MM.1S (cell line): ENCODE measurements at regions not wholly inside any gene's neighbourhood (a gene's known extent, or its start where the extent isn't known, plus 50 kb on each side); places are given as distances from the start of the nearest gene placed in this dataset.

ENCODE experiments used
- DNase-seq: peaks from one replicate; pipeline ENCODE4 v3.0.0-alpha.2; 2015
- H2AFZ ChIP-seq: fragments of 300-600 bp; sonication (generic); 2 replicates; pipeline ENCODE4 v1.6.0; 2016; ENCODE audit warnings: antibody characterized with exemption, low read length
- H3F3A ChIP-seq: fragments of 300-600 bp; sonication (generic); 2 replicates; pipeline ENCODE4 v1.6.1; 2016; ENCODE audit warnings: mild to moderate bottlenecking, antibody characterized with exemption, low read length, moderate library complexity, mixed read lengths; ENCODE audit not compliant: insufficient read depth
- H3K27ac ChIP-seq: fragments of 300-600 bp; sonication (generic); 2 replicates; pipeline ENCODE4 v1.5.1; 2016; ENCODE audit warnings: mild to moderate bottlenecking, low read length
- H3K27me3 ChIP-seq: fragments of 300-600 bp; sonication (generic); replicated peaks from 2 replicates; pipeline ENCODE4 v1.6.0; 2016; ENCODE audit warnings: low read length; ENCODE audit not compliant: insufficient read depth
- H3K36me3 ChIP-seq: fragments of 300-600 bp; sonication (generic); replicated peaks from 2 replicates; pipeline ENCODE4 v1.6.1; 2016; ENCODE audit warnings: mild to moderate bottlenecking, low read length, mixed read lengths; ENCODE audit not compliant: insufficient read depth
- H3K4me1 ChIP-seq: fragments of 300-600 bp; sonication (generic); 2 replicates; pipeline ENCODE4 v1.6.1; 2016; ENCODE audit warnings: low read length, mixed read lengths
- H3K4me2 ChIP-seq: fragments of 300-600 bp; sonication (generic); 2 replicates; pipeline ENCODE4 v1.6.0; 2016; ENCODE audit warnings: low read depth, low read length
- H3K4me3 ChIP-seq: fragments of 300-600 bp; sonication (generic); 2 replicates; pipeline ENCODE4 v1.5.1; 2016; ENCODE audit warnings: low read length, mixed read lengths
- H3K79me2 ChIP-seq: fragments of 300-600 bp; sonication (generic); 2 replicates; pipeline ENCODE4 v1.6.1; 2016; ENCODE audit warnings: mixed run types, low read length, mixed read lengths
- H3K9ac ChIP-seq: fragments of 300-600 bp; sonication (generic); 2 replicates; pipeline ENCODE4 v1.6.1; 2016; ENCODE audit warnings: low read length, mixed read lengths
- H3K9me2 ChIP-seq: fragments of 300-600 bp; sonication (generic); replicated peaks from 2 replicates; pipeline ENCODE4 v1.6.1; 2016; ENCODE audit warnings: mild to moderate bottlenecking, low read length, mixed read lengths; ENCODE audit not compliant: insufficient read depth
- H3K9me3 ChIP-seq: fragments of 300-600 bp; sonication (generic); replicated peaks from 2 replicates; pipeline ENCODE4 v1.6.1; 2016; ENCODE audit warnings: mild to moderate bottlenecking, low read length, mixed read lengths; ENCODE audit not compliant: insufficient read depth
- H4K20me1 ChIP-seq: fragments of 300-600 bp; sonication (generic); 2 replicates; pipeline ENCODE4 v1.6.1; 2016; ENCODE audit warnings: mild to moderate bottlenecking, low read length, moderate library complexity, mixed read lengths; ENCODE audit not compliant: insufficient read depth
- CTCF ChIP-seq: fragments of 300-600 bp; sonication (generic); IDR thresholded peaks from 2 replicates; pipeline ENCODE4 v1.5.1; 2016; ENCODE audit warnings: antibody characterized with exemption, low read length, mixed read lengths
- EZH2 ChIP-seq: fragments of 300-600 bp; sonication (generic); optimal IDR thresholded peaks from 2 replicates; pipeline ENCODE3; 2017; ENCODE audit warnings: low read depth, mild to moderate bottlenecking, antibody characterized with exemption, low read length, mixed read lengths
- EZH2phosphoT487 ChIP-seq: fragments of 300-600 bp; sonication (generic); IDR thresholded peaks from 2 replicates; pipeline ENCODE4 v1.6.1; 2018; ENCODE audit warnings: antibody characterized with exemption, low read length

GRCh38 chr13:85408415-85408814 lies 390.8 kb downstream of the SLITRK6 start:
- Histone ChIP-seq H3K4me3 (no peak overlapping the region), H3K9me2 (no peaks in the 10 kb centered on the region), H3F3A (no peaks in the 10 kb centered on the region), H3K27me3 (no peaks in the 10 kb centered on the region), H4K20me1 (no peaks in the 10 kb centered on the region), H3K36me3 (no peaks in the 10 kb centered on the region), H3K4me1 (no peaks in the 10 kb centered on the region), H2AFZ (no peak overlapping the region), H3K4me2 (no peak overlapping the region), H3K27ac (no peak overlapping the region), H3K9me3 (no peaks in the 10 kb centered on the region), H3K9ac (no peak overlapping the region), H3K79me2 (no peaks in the 10 kb centered on the region)
- no peak for DNase-seq
- TF ChIP-seq EZH2phosphoT487, result no peak
- no peak for TF ChIP-seq EZH2
- TF ChIP-seq CTCF, result no peak

GRCh38 chr13:85406269-85406975 lies 392.8 kb downstream of the SLITRK6 start:
- H3K36me3 ChIP-seq, result no peaks in the 10 kb centered on the region
- H3K79me2 ChIP-seq, result no peaks in the 10 kb centered on the region
- H3K9ac ChIP-seq, result no peak overlapping the region
- no peak for DNase-seq
- H3K9me2 ChIP-seq, result no peaks in the 10 kb centered on the region
- H3K9me3 ChIP-seq, result no peaks in the 10 kb centered on the region
- H3K4me2 ChIP-seq, result no peak overlapping the region
- H2AFZ ChIP-seq, result no peak overlapping the region
- no peaks in the 10 kb centered on the region for H3F3A ChIP-seq
- H3K27ac ChIP-seq, result no peak overlapping the region
- H3K4me3 ChIP-seq, result no peak overlapping the region
- TF ChIP-seq EZH2phosphoT487, result no peak
- TF ChIP-seq EZH2, result no peak
- no peak for TF ChIP-seq CTCF
- H4K20me1 ChIP-seq, result no peaks in the 10 kb centered on the region
- H3K4me1 ChIP-seq, result no peaks in the 10 kb centered on the region
- H3K27me3 ChIP-seq, result no peaks in the 10 kb centered on the region

- Histone ChIP-seq H4K20me1 (no peaks in the 10 kb centered on the region), H3K79me2 (no peaks in the 10 kb centered on the region), H3K9ac (no peak overlapping the region), H3F3A (no peaks in the 10 kb centered on the region), H3K4me3 (no peak overlapping the region), H3K4me2 (no peak overlapping the region), H3K4me1 (peaks cover under 1% of the 10 kb centered on the region; the same call in 1 of the 2 replicates), H2AFZ (no peak overlapping the region), H3K9me2 (no peaks in the 10 kb centered on the region), H3K9me3 (no peaks in the 10 kb centered on the region), H3K36me3 (no peaks in the 10 kb centered on the region), H3K27ac (no peak overlapping the region), H3K27me3 (no peaks in the 10 kb centered on the region)
- no peak for DNase-seq
- TF ChIP-seq CTCF, result no peak
- TF ChIP-seq EZH2phosphoT487, result no peak
- no peak for TF ChIP-seq EZH2
Measured at GRCh38 chr13:85405316-85405897, 393.8 kb downstream of the SLITRK6 start.
